ENCODE measurements at regions not wholly inside any gene's neighbourhood (a gene's known extent, or its start where the extent isn't known, plus 50 kb on each side); places are given as distances from the start of the nearest gene placed in this dataset.

DNA sequence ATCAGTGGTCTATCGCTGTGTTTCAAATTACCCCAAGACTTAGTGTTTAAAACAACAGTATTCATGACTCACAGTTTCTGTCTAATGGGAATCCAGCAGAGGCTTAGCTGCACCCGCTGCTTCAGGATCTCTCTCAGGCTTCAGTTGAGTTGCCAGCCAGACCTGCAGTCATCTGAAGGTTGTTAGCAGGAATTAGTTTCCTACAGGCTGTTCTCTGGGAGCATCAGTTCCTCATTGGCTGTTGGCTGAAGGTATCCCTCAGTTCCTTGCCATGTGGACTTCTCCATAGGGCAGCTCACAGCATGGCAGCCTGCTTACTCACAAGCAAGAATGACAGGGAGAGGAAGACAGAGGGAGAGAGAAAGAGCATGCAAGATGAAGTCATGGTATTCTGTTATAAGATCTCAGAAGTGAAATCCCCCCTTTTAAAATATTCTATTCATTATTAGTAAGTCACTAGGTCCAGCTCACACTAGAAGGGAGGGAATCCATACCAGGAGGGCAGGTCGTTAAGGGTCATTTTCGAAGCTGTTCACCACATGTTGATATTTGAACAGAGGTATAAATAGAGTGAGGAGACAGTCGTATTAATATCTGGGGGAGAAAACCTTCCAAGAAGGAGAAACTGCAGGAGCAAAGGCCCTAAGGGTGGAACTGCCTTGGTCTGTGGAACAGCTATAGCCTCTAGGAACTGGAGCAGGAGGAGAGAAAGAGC, 473.9 kb upstream of the PPP2R3A start:
- TF ChIP-seq POLR2A (IDR thresholded peaks at IDR 0.05) = no peak
- TF ChIP-seq, protein P1, sequence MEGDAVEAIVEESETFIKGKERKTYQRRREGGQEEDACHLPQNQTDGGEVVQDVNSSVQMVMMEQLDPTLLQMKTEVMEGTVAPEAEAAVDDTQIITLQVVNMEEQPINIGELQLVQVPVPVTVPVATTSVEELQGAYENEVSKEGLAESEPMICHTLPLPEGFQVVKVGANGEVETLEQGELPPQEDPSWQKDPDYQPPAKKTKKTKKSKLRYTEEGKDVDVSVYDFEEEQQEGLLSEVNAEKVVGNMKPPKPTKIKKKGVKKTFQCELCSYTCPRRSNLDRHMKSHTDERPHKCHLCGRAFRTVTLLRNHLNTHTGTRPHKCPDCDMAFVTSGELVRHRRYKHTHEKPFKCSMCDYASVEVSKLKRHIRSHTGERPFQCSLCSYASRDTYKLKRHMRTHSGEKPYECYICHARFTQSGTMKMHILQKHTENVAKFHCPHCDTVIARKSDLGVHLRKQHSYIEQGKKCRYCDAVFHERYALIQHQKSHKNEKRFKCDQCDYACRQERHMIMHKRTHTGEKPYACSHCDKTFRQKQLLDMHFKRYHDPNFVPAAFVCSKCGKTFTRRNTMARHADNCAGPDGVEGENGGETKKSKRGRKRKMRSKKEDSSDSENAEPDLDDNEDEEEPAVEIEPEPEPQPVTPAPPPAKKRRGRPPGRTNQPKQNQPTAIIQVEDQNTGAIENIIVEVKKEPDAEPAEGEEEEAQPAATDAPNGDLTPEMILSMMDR (IDR thresholded peaks at IDR 0.05) = no peak
- TF ChIP-seq POLR2AphosphoS5 (IDR thresholded peaks at IDR 0.05) = no peak

All from gastroesophageal sphincter (tissue), 3 donors.